IMR-90 (cell line): ENCODE measurements at regions not wholly inside any gene's neighbourhood (a gene's known extent, or its start where the extent isn't known, plus 50 kb on each side); places are given as distances from the start of the nearest gene placed in this dataset.

Experiments
- ATAC-seq: fragments of 200-7000 bp; cut with Tn5 transposase; 2 replicates; pipeline ENCODE4 v1.9.1; 2020; ENCODE audit warnings: low read depth, mild to moderate bottlenecking, moderate library complexity
- BruUV-seq: library from RNA; stranded (reverse); fragments of 400-500 nt; replicated peaks from 2 replicates; lab custom pipeline; 2021; lab: Mats Ljungman, UMichigan
- CTCF ChIA-PET: fragments of 300-600 bp; formaldehyde crosslinking; extraction: SDS; loops from one replicate; lab custom pipeline; 2021; ENCODE audit warnings: antibody characterized with exemption; lab: Yijun Ruan, JAX
- POLR2A ChIA-PET: fragments of 300-600 bp; sonication (Branson Sonifier 250); formaldehyde crosslinking; loops from one replicate; lab custom pipeline; 2022; ENCODE audit warnings: antibody characterized with exemption; ENCODE audit not compliant: unreplicated experiment; lab: Charles Lee
- DNase-seq: peaks from one replicate; pipeline ENCODE4 v3.0.0; 2013
- H2AFZ ChIP-seq: replicated peaks from 2 replicates; pipeline ENCODE3; 2013; ENCODE audit warnings: low read length, mild to moderate bottlenecking; ENCODE audit not compliant: poor library complexity
- H2AK5ac ChIP-seq: 2 replicates; pipeline ENCODE4 v1.6.1; 2013; ENCODE audit warnings: low read depth, low read length, inconsistent platforms
- H2AK9ac ChIP-seq: replicated peaks from 2 replicates; pipeline ENCODE3; 2013; ENCODE audit warnings: mild to moderate bottlenecking, low read depth, low read length, moderate library complexity; ENCODE audit not compliant: poor library complexity
- H2BK120ac ChIP-seq: 2 replicates; pipeline ENCODE4 v1.6.1; 2013; ENCODE audit warnings: low read depth, low read length, inconsistent platforms
- H2BK15ac ChIP-seq: 3 replicates; pipeline ENCODE4 v1.6.1; 2013; ENCODE audit warnings: low read depth, low read length, inconsistent platforms
- H2BK20ac ChIP-seq: 2 replicates; pipeline ENCODE4 v1.6.1; 2013; ENCODE audit warnings: low read depth, mild to moderate bottlenecking, inconsistent platforms, low read length, moderate library complexity
- H2BK5ac ChIP-seq: 2 replicates; pipeline ENCODE4 v1.6.1; 2013; ENCODE audit warnings: mild to moderate bottlenecking, low read depth, low read length, inconsistent platforms; ENCODE audit not compliant: poor library complexity, severe bottlenecking
- H3K14ac ChIP-seq: replicated peaks from 2 replicates; pipeline ENCODE4 v1.6.1; 2013; ENCODE audit warnings: low read depth, low read length, inconsistent platforms
- H3K18ac ChIP-seq: 2 replicates; pipeline ENCODE4 v1.6.1; 2013; ENCODE audit warnings: low read depth, low read length, control low read depth
- H3K23ac ChIP-seq: 2 replicates; pipeline ENCODE4 v1.6.1; 2013; ENCODE audit warnings: low read depth, low read length, inconsistent platforms
- H3K27ac ChIP-seq: 2 replicates; pipeline ENCODE4 v1.5.1; 2013; ENCODE audit warnings: mild to moderate bottlenecking, control low read depth, low read length; ENCODE audit not compliant: insufficient read depth
- H3K27me3 ChIP-seq: 2 replicates; pipeline ENCODE4 v1.6.1; 2013; ENCODE audit warnings: low read length; ENCODE audit not compliant: control insufficient read depth, insufficient read depth
- H3K36me3 ChIP-seq: 2 replicates; pipeline ENCODE4 v1.6.1; 2013; ENCODE audit warnings: low read length, mixed read lengths; ENCODE audit not compliant: control insufficient read depth, insufficient read depth
- H3K4ac ChIP-seq: 2 replicates; pipeline ENCODE4 v1.6.1; 2013; ENCODE audit warnings: low read depth, low read length, inconsistent platforms
- H3K4me1 ChIP-seq: 2 replicates; pipeline ENCODE4 v1.6.1; 2013; ENCODE audit warnings: low read length, mixed read lengths; ENCODE audit not compliant: control insufficient read depth, insufficient read depth
- H3K4me2 ChIP-seq: 2 replicates; pipeline ENCODE4 v1.6.1; 2013; ENCODE audit warnings: low read depth, mild to moderate bottlenecking, control low read depth, low read length, moderate library complexity
- H3K4me3 ChIP-seq: 2 replicates; pipeline ENCODE4 v1.5.1; 2013; ENCODE audit warnings: low read depth, mild to moderate bottlenecking, control low read depth, low read length, moderate library complexity; ENCODE audit not compliant: insufficient read depth
- H3K56ac ChIP-seq: 2 replicates; pipeline ENCODE4 v1.6.1; 2013; ENCODE audit warnings: low read length, inconsistent platforms; ENCODE audit not compliant: insufficient read depth; ENCODE audit errors: extremely low read depth
- H3K79me1 ChIP-seq, 2 experiments: 2 replicates each; pipeline ENCODE4 v1.6.1; 2013; ENCODE audit warnings: low read length in 2 of 2, inconsistent platforms in 1 of 2, low read depth in 1 of 2
- H3K9ac ChIP-seq: 2 replicates; pipeline ENCODE4 v1.6.1; 2013; ENCODE audit warnings: low read depth, low read length, control low read depth
- H3K9me1 ChIP-seq: 2 replicates; pipeline ENCODE4 v1.6.1; 2013; ENCODE audit warnings: low read length, inconsistent platforms; ENCODE audit not compliant: insufficient read depth
- H3K9me3 ChIP-seq: 2 replicates; pipeline ENCODE4 v1.6.1; 2013; ENCODE audit warnings: low read length; ENCODE audit not compliant: control insufficient read depth, insufficient read depth
- H4K20me1 ChIP-seq: 2 replicates; pipeline ENCODE4 v1.6.1; 2013; ENCODE audit warnings: low read length, inconsistent platforms; ENCODE audit not compliant: insufficient read depth
- H4K5ac ChIP-seq: 2 replicates; pipeline ENCODE4 v1.6.1; 2013; ENCODE audit warnings: mild to moderate bottlenecking, low read depth, low read length, control low read depth
- H4K8ac ChIP-seq, 2 experiments: 2 replicates each; pipeline ENCODE4 v1.6.1; 2013; ENCODE audit warnings: low read depth in 2 of 2, low read length in 2 of 2, control low read depth in 1 of 2, inconsistent platforms in 1 of 2
- H4K91ac ChIP-seq: 2 replicates; pipeline ENCODE4 v1.6.1; 2013; ENCODE audit warnings: low read depth, low read length, inconsistent platforms; ENCODE audit not compliant: insufficient read depth
- BHLHE40 ChIP-seq: fragments of 150-350 bp; IDR thresholded peaks from 2 replicates; pipeline ENCODE4 v1.6.1; 2016; ENCODE audit warnings: mild to moderate bottlenecking, low read depth, low read length
- CEBPB ChIP-seq: IDR thresholded peaks from 2 replicates; pipeline ENCODE4 v1.6.1; 2012; ENCODE audit warnings: low read depth, low read length, improper control_type of control experiment
- CHD1 ChIP-seq: IDR thresholded peaks from 2 replicates; pipeline ENCODE4 v1.6.1; 2012; ENCODE audit warnings: low read depth, low read length, improper control_type of control experiment
- CTCF ChIP-seq: conservative IDR thresholded peaks from 2 replicates; pipeline ENCODE4 v1.5.1; 2012; ENCODE audit warnings: mild to moderate bottlenecking, low read depth, low read length, improper control_type of control experiment
- ELK1 ChIP-seq: fragments of 150-350 bp; IDR thresholded peaks from 2 replicates; pipeline ENCODE4 v1.6.1; 2016; ENCODE audit warnings: low read depth, mild to moderate bottlenecking, low read length, moderate library complexity, borderline replicate concordance
- FOS ChIP-seq: fragments of 150-350 bp; IDR thresholded peaks from 2 replicates; pipeline ENCODE4 v1.6.1; 2016; ENCODE audit warnings: low read depth, low read length
- MAFK ChIP-seq: IDR thresholded peaks from 2 replicates; pipeline ENCODE4 v1.6.1; 2012; ENCODE audit warnings: low read depth, low read length, improper control_type of control experiment
- MAZ ChIP-seq: IDR thresholded peaks from 2 replicates; pipeline ENCODE4 v1.6.1; 2012; ENCODE audit warnings: low read depth, mild to moderate bottlenecking, low read length, improper control_type of control experiment, moderate library complexity, borderline replicate concordance
- MXI1 ChIP-seq: IDR thresholded peaks from 2 replicates; pipeline ENCODE4 v1.6.1; 2012; ENCODE audit warnings: low read depth, mild to moderate bottlenecking, low read length, moderate library complexity, borderline replicate concordance
- NFE2L2 ChIP-seq: fragments of 150-350 bp; IDR thresholded peaks from 2 replicates; pipeline ENCODE4 v1.6.1; 2016; ENCODE audit warnings: low read depth, mild to moderate bottlenecking, low read length
- POLR2A ChIP-seq: IDR thresholded peaks from 2 replicates; pipeline ENCODE4 v1.6.1; 2012; ENCODE audit warnings: mild to moderate bottlenecking, low read depth, low read length
- RAD21 ChIP-seq: IDR thresholded peaks from 2 replicates; pipeline ENCODE4 v1.6.1; 2012; ENCODE audit warnings: low read length, improper control_type of control experiment
- RCOR1 ChIP-seq: IDR thresholded peaks from 2 replicates; pipeline ENCODE4 v1.6.1; 2012; ENCODE audit warnings: mild to moderate bottlenecking, low read length, improper control_type of control experiment; ENCODE audit not compliant: insufficient replicate concordance
- RFX5 ChIP-seq: IDR thresholded peaks from 2 replicates; pipeline ENCODE4 v1.8.0; 2012; ENCODE audit warnings: low read depth, mild to moderate bottlenecking, low read length, moderate library complexity
- SMC3 ChIP-seq: fragments of 150-350 bp; IDR thresholded peaks from 2 replicates; pipeline ENCODE4 v1.6.1; 2016; ENCODE audit warnings: low read depth, mild to moderate bottlenecking, antibody characterized with exemption, low read length, moderate library complexity
- USF2 ChIP-seq: fragments of 150-350 bp; IDR thresholded peaks from 2 replicates; pipeline ENCODE4 v1.6.1; 2017; ENCODE audit warnings: mild to moderate bottlenecking, antibody characterized with exemption, low read length, low read depth
- WGBS, 2 experiments: methylation state at CpG; one replicate each; pipeline versions ENCODE4 v1.1.5 to v1.1.7; 2013; ENCODE audit warnings: missing lambda C conversion rate in 2 of 2; ENCODE audit not compliant: insufficient read length in 1 of 2; ENCODE audit errors: extremely low coverage in 2 of 2; 5-methylcytosine and 5-hydroxymethylcytosine counted together
- dilution Hi-C: fragments of 300-500 bp; cut with HindIII; formaldehyde crosslinking; loops from one replicate; pipeline ENCODE4 v1.14.3; 2018; ENCODE audit warnings: low sequenced_read_pairs; ENCODE audit not compliant: unreplicated experiment
- in situ Hi-C: fragments of 300-500 bp; cut with MboI; formaldehyde crosslinking; loops from 3 replicates; pipeline ENCODE4 v1.14.3; 2019; ENCODE audit warnings: low sequenced_read_pairs, inconsistent platforms, mixed read lengths
- intact Hi-C: fragments of 100-400 bp; cut with micrococcal nuclease; formaldehyde crosslinking; loops from 2 replicates; pipeline ENCODE4 v1.10.0; 2022

- H2AK5ac ChIP-seq: no peak overlapping the region
- H3K9me3 ChIP-seq: no peaks in the 10 kb centered on the region
- 90% methylated on average over 9 of the region's 16 CpGs; no CpG with 5 or more reads in 1 of the 2 experiments for WGBS, 2 experiments
- H2AFZ ChIP-seq: no peak overlapping the region
- no peak overlapping the region for H4K91ac ChIP-seq
- no peak overlapping the region for H4K5ac ChIP-seq
- dilution Hi-C loops: no loop called here
- no peak overlapping the region for H3K4me3 ChIP-seq
- in situ Hi-C loops: no loop called here
- no peak overlapping the region for H3K9ac ChIP-seq
- no peak overlapping the region for H2AK9ac ChIP-seq
- H3K4me1 ChIP-seq: no peaks in the 10 kb centered on the region
- no peak overlapping the region for H3K23ac ChIP-seq
- no peaks in the 10 kb centered on the region for H3K79me1 ChIP-seq
- CTCF ChIA-PET: no interaction called here
- H2BK20ac ChIP-seq: no peak overlapping the region
- H2BK5ac ChIP-seq: no peak overlapping the region
- H4K20me1 ChIP-seq: no peaks in the 10 kb centered on the region; the same call in 1 of the 2 replicates
- H3K36me3 ChIP-seq: no peaks in the 10 kb centered on the region
- H3K27me3 ChIP-seq: peaks cover 4% of the 10 kb centered on the region; the same call in 1 of the 2 replicates
- POLR2A ChIA-PET: no interaction called here
- H3K4me2 ChIP-seq: no peak overlapping the region
- H2BK120ac ChIP-seq: no peak overlapping the region
- no peak overlapping the region for H3K14ac ChIP-seq
- no peaks in the 10 kb centered on the region for H3K9me1 ChIP-seq
- no peak overlapping the region for H4K8ac ChIP-seq
- H3K56ac ChIP-seq: no peak overlapping the region
- DNase-seq: no peak
- H3K18ac ChIP-seq: no peak overlapping the region
- no TSS peak for BruUV-seq
- no peak for TF ChIP-seq USF2
- no peak for TF ChIP-seq BHLHE40
- no peak for TF ChIP-seq SMC3
- no peak for TF ChIP-seq FOS
- TF ChIP-seq CTCF: no peak
- no peak for TF ChIP-seq MXI1
- TF ChIP-seq RAD21: no peak
- TF ChIP-seq CHD1: no peak
- no peak for TF ChIP-seq RFX5
- TF ChIP-seq NFE2L2: no peak
- TF ChIP-seq ELK1: no peak
- no peak for TF ChIP-seq CEBPB
- TF ChIP-seq RCOR1: no peak
- no peak for TF ChIP-seq MAZ
- no peak for TF ChIP-seq POLR2A
- TF ChIP-seq MAFK: no peak
- no peak for ATAC-seq
- intact Hi-C loops: no loop called here
- H2BK15ac ChIP-seq: no peak overlapping the region
- H3K4ac ChIP-seq: no peak overlapping the region
- no peak overlapping the region for H3K27ac ChIP-seq
These were observed 195.7 kb downstream of the CTTN start for GRCh38 chr11:70594031-70594430.
